ENCODE measurements at regions not wholly inside any gene's neighbourhood (a gene's known extent, or its start where the extent isn't known, plus 50 kb on each side); places are given as distances from the start of the nearest gene placed in this dataset.

DNA sequence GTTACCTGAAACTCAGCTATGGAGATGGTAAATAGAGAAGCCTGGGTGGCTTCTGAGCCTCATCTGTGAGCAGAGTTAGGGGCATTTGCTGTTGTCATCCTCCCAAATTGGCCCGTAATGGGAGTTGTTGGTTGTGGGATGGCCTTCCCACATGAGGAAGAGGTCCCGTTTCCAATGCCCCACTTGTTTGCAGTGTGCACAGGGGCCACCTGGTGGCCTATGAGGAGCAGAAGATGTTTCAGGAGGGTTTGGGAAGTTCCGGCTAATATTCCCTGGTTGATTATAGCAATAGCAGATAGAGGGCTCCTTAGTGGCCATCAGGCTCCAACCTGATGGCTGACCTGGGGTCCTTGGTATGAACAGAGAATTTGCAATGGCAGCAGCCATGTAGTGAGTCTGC lies 1546.5 kb downstream of the OTOL1 start:
- TF ChIP-seq, protein P1, sequence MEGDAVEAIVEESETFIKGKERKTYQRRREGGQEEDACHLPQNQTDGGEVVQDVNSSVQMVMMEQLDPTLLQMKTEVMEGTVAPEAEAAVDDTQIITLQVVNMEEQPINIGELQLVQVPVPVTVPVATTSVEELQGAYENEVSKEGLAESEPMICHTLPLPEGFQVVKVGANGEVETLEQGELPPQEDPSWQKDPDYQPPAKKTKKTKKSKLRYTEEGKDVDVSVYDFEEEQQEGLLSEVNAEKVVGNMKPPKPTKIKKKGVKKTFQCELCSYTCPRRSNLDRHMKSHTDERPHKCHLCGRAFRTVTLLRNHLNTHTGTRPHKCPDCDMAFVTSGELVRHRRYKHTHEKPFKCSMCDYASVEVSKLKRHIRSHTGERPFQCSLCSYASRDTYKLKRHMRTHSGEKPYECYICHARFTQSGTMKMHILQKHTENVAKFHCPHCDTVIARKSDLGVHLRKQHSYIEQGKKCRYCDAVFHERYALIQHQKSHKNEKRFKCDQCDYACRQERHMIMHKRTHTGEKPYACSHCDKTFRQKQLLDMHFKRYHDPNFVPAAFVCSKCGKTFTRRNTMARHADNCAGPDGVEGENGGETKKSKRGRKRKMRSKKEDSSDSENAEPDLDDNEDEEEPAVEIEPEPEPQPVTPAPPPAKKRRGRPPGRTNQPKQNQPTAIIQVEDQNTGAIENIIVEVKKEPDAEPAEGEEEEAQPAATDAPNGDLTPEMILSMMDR (IDR thresholded peaks at IDR 0.05), result no peak
- TF ChIP-seq EP300 (IDR thresholded peaks at IDR 0.05), result no peak

All from tibial nerve (tissue), 4 donors.